Renal cortex interstitium (tissue), 11 donors: ENCODE measurements at regions not wholly inside any gene's neighbourhood (a gene's known extent, or its start where the extent isn't known, plus 50 kb on each side); places are given as distances from the start of the nearest gene placed in this dataset.
A peak's percentile ranks its signal among the peaks of the same experiment; 100 is the strongest.

Experiments
- DNase-seq, 11 donors: peaks; one replicate each; pipeline ENCODE4 v3.0.0-alpha.2; 2013; ENCODE audit warnings: low read depth in 9 of 11, low spot score in 4 of 11; ENCODE audit errors: extremely low read depth in 1 of 11

DNA sequence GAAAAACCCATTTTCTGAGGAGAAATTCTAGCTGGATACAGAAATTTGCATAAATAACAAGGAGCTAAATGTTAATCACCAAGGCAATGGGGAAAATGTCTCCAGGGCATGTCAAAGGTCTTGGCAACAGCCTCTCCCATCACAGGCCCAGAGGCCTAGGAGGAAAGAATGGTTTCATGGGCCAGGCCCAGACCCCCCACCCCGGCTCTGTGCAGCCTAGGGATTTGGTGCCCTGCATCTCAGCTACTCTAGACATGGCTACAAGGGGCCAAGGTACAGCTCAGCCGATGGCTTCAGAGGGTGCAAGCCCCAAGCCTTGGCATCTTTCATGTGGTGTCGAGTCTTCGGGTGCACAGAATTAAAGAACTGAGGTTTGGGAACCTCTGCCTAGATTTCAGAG lies 321.2 kb upstream of the ID4 start:
- no peak for DNase-seq

GRCh38 chr6:19519941-19520340 lies 317.2 kb upstream of the ID4 start:
- DNase-seq: peak in 1 of 11 donors; percentile 8

DNA sequence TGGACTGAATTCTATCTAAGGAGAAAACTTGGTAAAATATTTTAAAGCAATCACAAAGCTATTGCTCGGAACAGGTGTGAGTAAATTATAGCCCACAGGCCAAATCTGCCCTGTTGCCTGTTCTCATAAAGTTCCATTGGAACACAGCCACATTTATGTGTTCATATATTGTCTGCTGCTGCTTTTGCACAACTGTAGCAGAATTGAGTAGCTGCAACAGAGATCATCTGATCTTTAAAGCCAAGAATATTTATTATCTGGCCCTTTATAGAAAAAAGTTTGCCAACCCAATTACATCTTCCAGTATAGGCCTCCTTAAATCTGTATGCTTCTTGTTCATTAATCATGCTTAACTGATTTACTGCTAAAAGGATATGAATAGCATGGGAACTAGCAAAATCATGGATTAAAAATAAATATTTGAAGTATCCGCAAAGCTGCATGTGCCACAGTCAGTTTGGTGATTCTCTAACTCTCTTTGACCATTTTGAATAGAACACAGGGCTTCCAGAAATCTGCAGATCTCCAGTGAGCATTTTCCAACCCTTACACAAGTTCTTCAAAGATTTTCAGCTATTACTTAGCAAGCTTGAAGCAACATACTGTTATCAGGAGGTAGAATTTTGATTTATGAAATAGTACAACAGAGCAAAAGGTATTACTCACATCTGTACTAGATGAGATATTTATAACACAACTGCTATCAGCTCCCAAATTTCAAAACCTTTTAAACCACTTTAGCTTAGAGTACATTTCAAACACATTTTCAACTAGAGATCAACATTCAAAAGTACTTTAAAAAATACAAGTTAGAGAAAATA lies 312.6 kb upstream of the ID4 start:
- DNase-seq: no peak

DNA sequence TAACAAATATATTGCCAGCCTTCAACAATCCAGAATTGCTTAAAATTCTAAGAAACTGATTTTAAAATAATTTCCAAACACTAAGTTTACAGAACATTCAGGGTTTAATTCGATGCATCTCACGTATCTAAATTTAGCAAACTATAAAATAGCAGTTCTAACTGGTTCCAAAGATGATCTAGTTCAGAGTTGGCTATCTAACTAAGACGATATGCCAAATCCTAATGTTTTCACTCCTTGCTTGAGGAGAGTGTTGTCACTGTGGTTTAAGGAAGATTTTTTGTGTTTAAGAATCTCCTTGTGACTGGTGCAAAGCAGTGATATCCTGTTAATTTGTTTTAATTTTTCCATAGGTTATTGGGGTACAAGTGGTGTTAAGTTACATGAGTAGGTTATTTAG lies 311.5 kb upstream of the ID4 start:
- DNase-seq: no peak

- DNase-seq: no peak
Measured at GRCh38 chr6:19530188-19530587, 307.0 kb upstream of the ID4 start.

DNA sequence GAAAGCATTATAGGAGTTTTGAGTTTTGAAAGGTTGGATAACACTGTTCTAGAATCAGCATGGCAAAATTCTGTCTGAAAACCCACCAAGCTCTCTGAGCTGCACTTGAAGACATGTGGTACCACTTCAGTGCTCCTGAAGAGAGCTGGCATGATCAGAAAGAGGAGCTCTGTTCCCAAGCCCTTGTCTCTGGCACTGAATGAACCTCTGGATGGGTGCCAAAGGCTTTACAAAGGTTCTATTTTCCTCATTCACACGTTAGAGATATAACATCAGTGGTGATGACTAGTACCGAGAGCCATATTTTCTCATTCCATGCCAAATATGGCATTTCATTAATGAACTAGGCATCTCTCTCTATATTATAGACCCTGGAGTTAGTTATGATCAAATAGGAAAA lies 301.8 kb upstream of the ID4 start:
- no peak for DNase-seq

GRCh38 chr6:19536838-19537237 lies 300.3 kb upstream of the ID4 start:
- DNase-seq: no peak

DNA sequence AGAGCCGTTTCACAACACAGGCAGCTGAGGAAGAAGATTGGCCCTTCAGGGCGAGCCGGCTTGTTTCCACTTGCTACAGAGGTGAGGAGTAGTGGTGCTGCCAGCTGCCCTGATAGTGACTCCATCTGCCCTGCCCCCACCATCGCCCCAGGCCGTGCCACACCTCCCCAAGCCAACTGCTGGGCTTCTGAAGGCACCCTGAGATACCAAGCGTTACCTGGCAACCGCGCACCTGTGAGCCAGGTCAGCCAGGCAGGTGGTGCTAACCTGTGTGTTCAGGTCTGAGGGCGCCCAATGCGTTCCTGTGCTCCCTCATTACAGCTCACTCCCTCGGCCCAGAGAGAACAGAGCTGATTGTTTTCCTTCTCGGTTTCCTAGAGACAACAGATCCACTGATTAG lies 299.1 kb upstream of the ID4 start:
- DNase-seq: peak; percentile 24 to 72 (median 41)

- no peak for DNase-seq
Measured at GRCh38 chr6:19547507-19547906, 289.7 kb upstream of the ID4 start.

DNA sequence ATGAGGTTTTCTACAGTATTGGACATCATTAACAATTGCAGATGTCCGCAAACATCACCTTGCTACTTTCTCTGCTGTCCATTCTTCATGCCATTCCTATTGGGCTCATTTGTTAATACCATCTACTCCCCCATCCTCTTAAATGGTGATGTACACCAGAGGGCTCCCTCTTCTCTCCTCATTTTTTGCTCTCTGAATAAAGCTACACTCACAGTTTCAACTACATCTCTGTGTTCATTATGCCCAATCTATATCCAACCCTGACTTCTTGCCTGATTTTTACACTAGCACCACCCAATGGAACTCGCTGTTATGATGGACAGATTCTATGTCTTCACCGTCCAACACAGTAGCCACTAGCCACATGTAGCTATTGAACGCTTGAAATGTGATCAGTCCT lies 288.1 kb upstream of the ID4 start:
- DNase-seq: no peak

DNA sequence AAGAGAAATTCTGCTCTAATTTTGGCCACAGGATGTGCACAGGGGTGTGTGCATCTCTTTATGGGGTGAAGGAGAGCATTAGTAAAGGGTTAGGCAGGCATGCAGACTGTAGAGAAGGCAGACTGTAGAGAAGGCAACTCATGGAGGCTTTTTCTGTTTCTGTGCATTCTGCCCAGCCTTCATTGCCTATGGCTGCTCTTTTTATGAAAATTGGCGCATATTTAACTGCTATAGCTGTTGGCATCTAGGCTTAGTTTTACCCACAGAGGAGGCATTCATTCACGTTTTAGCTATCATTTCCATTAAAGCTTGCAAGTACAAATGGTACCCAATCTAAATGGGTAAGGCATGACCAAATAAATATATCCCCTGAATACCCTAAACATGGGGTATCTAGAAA lies 286.8 kb upstream of the ID4 start:
- DNase-seq: no peak

DNA sequence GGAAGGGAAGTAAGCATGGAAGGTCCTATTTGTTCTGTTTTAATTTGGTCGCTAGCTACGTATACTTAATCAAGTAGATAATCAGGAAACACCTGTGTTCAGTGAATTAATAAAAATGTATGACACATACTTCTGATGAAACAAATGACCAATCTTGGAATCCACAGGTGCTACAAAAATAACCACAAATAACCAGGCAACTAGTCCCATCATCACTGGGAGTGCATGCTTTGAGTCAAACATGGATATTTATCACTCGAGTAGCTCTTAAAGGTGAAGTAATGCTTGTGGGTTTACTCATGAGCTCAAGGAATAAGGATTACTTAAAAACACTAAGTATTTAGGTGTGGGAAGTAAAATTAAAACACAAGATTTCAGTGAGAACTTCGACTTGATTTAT lies 285.6 kb upstream of the ID4 start:
- no peak for DNase-seq

DNA sequence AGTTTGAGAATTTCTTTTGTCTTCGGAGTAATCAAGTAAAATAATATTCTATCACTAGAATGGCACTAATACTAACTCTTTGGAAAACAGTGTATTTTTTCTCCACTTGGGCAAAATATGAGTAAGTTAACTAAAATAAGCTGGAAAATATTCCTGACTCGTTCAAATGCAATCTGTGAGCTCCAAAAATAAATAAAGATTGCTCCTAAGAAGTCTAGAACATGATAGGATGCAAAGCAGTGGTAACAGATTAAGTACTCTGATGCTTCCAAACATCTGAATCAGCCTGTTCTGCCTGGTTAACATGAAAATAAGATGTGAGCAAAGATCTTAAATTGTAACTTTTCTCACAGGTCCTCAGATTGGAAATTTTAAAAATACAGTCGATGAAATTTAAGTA lies 285.1 kb upstream of the ID4 start:
- no peak for DNase-seq

DNA sequence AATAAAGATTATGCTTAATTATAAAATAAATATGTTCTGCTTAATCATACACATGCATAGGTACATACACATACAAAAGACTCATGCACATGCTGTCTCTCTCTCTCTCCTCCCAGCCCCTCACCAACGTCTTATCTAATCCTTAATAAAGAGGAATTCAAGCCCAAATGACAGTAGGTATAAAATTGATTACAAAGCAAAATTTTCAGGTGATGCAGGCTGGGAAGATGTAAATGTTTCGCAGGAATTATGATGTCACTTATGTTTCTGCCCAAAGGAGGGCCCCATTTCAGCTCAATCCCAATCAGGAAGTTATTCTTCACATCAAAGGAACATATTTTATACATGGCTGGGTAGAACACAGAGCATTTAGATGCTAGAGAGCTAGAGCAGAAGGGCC lies 284.6 kb upstream of the ID4 start:
- DNase-seq: no peak

- no peak for DNase-seq
Measured at GRCh38 chr6:19554356-19555225, 282.6 kb upstream of the ID4 start.

GRCh38 chr6:19557191-19557590 lies 280.0 kb upstream of the ID4 start:
- DNase-seq: no peak

GRCh38 chr6:19558201-19558600 lies 279.0 kb upstream of the ID4 start:
- DNase-seq: no peak

DNA sequence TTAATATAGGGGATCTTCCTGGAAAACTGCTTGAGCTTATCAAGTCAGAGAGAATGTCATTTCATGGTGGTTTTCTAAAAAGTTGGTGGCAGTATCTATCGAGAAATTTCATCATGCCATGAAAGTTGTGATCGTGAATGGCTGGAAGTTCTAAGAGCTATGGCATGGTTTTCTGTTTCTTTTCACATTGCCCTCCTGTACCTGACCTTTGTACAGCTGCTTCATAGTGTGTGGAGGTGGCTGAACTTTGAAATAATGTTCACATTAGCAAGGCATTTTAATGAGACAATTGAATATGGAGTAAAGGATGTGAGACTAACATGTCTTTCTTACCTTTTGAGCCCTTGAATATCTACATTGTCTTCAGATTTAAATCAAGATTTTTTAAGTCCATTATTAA lies 278.2 kb upstream of the ID4 start:
- no peak for DNase-seq

GRCh38 chr6:19562468-19562867 lies 274.7 kb upstream of the ID4 start:
- no peak for DNase-seq

GRCh38 chr6:19569563-19569962 lies 267.6 kb upstream of the ID4 start:
- DNase-seq: no peak

DNA sequence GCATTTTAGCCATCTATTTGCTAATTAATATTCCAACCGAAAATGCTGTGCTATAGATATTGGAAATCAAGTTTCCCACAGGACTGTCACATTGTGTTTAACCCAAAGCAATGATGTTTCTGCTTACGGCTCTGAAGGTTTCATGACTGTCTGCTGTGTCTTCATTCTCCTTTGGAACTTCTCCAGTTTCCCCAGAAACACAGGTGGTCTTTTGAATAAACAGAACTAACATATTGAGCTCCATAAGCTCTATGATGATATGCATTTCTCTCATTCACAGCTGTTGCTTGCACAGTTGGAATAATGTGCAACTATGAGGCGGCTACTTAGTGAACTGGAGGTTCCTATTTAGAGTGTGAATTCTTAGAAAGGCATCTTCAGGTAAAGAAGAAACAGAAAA lies 266.0 kb upstream of the ID4 start:
- no peak for DNase-seq
